GM12875 (cell line): ENCODE measurements at regions not wholly inside any gene's neighbourhood (a gene's known extent, or its start where the extent isn't known, plus 50 kb on each side); places are given as distances from the start of the nearest gene placed in this dataset.

Source experiments
- H3K4me3 ChIP-seq: one replicate; pipeline ENCODE4 v1.5.1; 2011; ENCODE audit warnings: low read depth, low read length, control low read depth
- TF ChIP-seq, protein P1 (sequence below): IDR thresholded peaks from 2 replicates; pipeline ENCODE4 v1.5.1; 2011; ENCODE audit warnings: low read depth, mild to moderate bottlenecking, control low read depth, inconsistent platforms, low read length, moderate library complexity, borderline replicate concordance; ENCODE audit not compliant: insufficient read depth

DNA sequence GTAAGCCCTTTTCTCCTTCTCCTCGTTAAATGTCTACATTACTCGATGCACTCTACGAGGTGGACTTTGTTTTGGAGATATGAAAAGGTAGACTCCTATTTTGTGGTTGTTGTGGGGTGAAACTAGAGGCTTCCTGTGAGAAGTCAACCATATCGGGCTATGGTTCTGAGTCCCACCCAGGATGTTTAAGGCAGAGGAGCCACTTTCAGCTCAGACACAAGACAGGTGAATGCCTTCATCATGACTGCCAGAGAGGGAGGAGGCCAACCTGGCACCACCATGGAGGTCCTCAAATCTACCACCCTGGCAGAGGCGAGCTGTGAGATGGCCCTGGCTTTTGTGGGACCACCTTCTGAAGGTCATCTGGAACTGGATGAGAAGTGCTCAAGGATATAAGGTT lies 154.4 kb upstream of the KLF3 start:
- H3K4me3 ChIP-seq, result no peak overlapping the region
- TF ChIP-seq, protein P1, sequence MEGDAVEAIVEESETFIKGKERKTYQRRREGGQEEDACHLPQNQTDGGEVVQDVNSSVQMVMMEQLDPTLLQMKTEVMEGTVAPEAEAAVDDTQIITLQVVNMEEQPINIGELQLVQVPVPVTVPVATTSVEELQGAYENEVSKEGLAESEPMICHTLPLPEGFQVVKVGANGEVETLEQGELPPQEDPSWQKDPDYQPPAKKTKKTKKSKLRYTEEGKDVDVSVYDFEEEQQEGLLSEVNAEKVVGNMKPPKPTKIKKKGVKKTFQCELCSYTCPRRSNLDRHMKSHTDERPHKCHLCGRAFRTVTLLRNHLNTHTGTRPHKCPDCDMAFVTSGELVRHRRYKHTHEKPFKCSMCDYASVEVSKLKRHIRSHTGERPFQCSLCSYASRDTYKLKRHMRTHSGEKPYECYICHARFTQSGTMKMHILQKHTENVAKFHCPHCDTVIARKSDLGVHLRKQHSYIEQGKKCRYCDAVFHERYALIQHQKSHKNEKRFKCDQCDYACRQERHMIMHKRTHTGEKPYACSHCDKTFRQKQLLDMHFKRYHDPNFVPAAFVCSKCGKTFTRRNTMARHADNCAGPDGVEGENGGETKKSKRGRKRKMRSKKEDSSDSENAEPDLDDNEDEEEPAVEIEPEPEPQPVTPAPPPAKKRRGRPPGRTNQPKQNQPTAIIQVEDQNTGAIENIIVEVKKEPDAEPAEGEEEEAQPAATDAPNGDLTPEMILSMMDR, result no peak

DNA sequence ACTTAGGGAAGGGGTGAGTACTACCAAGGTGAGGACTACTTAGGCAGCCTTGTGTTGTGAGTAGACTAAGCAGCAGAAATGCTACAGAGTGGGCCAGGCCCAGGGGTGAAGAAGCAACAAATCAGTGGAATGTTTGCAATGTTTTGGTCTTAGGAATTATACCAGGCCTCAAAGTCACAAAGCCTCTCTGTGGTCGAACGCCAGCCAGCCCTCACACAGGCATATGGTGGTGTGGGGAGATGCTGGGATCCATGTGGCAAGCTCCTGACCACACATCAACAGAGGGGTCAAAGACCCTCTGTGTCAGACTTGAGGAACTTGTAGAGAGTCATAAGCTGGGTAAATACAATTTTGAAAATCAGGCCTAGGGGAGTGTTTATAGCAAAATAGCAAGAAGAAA lies 153.8 kb upstream of the KLF3 start:
- H3K4me3 ChIP-seq, result no peak overlapping the region
- TF ChIP-seq, protein P1, result no peak

DNA sequence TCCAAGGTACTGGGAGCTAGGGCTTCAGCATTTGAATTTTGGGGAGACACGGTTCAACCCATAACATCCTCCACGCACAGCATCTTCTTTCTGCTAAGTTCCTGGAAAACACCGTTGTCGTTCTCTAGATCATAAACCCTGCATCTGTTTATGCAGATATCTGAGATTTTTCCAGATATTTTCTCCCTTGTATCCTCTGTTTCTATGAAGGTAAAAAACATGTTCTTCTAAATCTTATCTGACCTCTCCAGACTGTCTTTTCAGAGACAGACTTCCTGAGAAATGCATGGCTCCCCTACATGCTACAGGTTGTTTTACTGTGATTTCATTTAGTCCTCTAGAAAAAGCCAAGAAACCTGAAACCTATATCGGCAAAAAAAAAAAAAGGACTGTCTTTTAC lies 152.3 kb upstream of the KLF3 start:
- H3K4me3 ChIP-seq, result no peak overlapping the region
- TF ChIP-seq, protein P1, result no peak

DNA sequence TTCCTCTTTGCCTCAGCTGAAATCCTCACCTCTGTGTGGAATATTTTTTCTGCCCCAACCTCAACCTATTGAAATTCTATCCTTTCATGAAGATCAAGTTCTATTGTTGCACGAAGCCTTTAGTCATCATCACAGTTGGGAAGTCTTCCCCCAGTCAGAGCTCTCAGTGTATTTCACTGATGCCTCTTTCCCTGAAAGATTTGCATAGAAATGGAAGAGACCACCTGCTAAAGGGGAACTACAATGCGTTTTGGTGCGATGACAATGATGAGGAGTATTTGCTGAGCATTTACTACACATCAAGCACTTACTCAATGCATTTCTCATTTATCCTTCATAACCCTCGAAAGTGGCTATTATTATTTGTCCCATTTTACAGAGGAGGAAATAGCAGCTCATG lies 151.2 kb upstream of the KLF3 start:
- no peak overlapping the region for H3K4me3 ChIP-seq

DNA sequence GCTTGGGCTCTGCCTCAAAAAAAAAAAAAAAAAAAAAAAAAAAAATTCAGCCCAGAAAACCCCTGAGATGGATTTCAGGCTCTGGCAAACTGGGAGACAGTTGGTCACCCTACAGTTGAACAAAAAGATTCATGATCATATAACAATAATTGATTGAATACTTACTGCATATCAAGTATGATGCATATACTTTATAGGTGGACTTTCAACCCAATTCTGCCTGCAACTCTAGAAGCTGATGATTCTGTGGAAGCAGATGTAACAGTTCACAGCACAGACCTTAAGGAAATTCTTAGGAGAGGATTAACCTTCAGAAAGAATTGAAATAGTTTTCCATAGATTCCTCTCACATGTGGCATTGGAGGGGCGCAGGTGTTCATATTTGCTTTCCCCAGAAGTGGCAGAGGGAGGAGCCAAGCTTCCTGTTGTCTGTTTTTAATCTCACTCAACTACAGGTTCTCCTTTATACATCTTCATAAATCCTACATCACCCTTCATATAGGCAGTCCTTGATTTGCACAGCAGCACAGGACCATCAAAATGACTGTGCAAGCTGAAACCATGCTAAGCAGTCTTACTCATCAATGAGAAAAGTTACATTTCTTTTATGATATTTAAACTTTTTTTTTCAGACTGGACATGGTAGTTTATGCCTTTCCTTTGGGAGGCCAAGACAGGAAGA lies 149.4 kb upstream of the KLF3 start:
- TF ChIP-seq, protein P1, result no peak
- no peak overlapping the region for H3K4me3 ChIP-seq

More for the DNA sequence above, 151.2 kb upstream of the KLF3 start:
- TF ChIP-seq, protein P1, result no peak

DNA sequence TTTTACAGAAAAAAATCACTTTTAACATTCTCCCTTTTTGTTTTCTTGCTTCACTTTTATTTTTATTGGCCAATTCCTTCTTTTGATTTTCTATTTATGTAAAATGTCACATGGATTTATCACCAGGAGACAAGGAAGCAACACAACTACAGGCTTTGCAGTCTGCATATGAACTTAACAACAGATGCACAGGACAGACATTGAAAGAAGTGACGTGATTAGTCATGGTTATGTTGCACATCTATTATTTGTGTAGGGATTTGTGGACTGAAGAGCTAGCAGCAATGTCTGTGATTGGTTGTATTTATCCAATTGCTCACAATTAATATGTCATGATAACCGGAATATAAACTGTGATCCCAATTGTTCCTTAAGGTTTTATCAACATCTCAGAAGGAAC lies 147.8 kb upstream of the KLF3 start:
- H3K4me3 ChIP-seq, result no peak overlapping the region
- TF ChIP-seq, protein P1, result no peak

DNA sequence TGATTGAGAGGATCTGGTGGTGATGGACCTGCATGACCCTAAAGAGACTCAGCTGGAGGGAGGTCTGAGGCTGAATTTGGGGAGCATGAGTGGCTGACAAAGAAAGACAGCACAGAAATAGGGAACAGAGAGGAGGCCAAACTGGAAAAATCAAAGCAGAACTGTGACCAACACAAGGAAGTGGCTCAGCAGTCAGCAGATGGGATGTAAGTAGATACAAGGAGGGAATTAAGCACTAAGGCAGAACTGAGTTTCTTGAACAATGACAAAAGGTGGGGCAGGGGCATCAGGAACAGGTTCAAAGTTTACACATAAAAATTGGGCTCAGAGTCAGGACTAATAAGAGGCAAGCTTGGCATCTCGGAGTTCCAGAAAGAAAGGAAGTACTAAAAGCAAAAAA lies 144.3 kb upstream of the KLF3 start:
- TF ChIP-seq, protein P1, result no peak
- no peak overlapping the region for H3K4me3 ChIP-seq
